Right atrium auricular region (tissue), 2 donors: ENCODE measurements at regions not wholly inside any gene's neighbourhood (a gene's known extent, or its start where the extent isn't known, plus 50 kb on each side); places are given as distances from the start of the nearest gene placed in this dataset.

ENCODE experiments used
- DNase-seq: peaks from one replicate; pipeline ENCODE4 v3.0.0-alpha.2; 2019; ENCODE audit warnings: low spot score
- H3K27ac ChIP-seq, 2 donors: fragments of 200-600 bp; sonication (generic); 1 replicate in 1 of 2; 2 replicates in 1 of 2; pipeline ENCODE4 v1.5.1; 2016 to 2019
- H3K27me3 ChIP-seq, 2 donors: fragments of 200-600 bp; sonication (generic); one replicate each; pipeline versions ENCODE4 v1.5.1 to v1.6.0; 2017 to 2019
- H3K36me3 ChIP-seq: fragments of 200-600 bp; sonication (generic); one replicate; pipeline ENCODE4 v1.5.1; 2016
- H3K4me1 ChIP-seq, 2 donors: fragments of 200-600 bp; sonication (generic); one replicate each; pipeline versions ENCODE4 v1.5.1 to v1.6.0; 2017 to 2019
- H3K4me3 ChIP-seq, 2 donors: fragments of 200-600 bp; sonication (generic); 1 replicate in 1 of 2; 2 replicates in 1 of 2; pipeline ENCODE4 v1.5.1; 2017 to 2019; ENCODE audit warnings: mild to moderate bottlenecking in 1 of 2, moderate library complexity in 1 of 2
- H3K9me3 ChIP-seq, 2 donors: fragments of 200-600 bp; sonication (generic); one replicate each; pipeline ENCODE4 v1.5.1; 2019
- TF ChIP-seq, protein P1 (sequence below), 2 donors: fragments of 200-600 bp; sonication (generic); IDR thresholded peaks; one replicate each; pipeline ENCODE4 v1.5.1; 2019; ENCODE audit warnings: antibody characterized with exemption in 2 of 2

DNA sequence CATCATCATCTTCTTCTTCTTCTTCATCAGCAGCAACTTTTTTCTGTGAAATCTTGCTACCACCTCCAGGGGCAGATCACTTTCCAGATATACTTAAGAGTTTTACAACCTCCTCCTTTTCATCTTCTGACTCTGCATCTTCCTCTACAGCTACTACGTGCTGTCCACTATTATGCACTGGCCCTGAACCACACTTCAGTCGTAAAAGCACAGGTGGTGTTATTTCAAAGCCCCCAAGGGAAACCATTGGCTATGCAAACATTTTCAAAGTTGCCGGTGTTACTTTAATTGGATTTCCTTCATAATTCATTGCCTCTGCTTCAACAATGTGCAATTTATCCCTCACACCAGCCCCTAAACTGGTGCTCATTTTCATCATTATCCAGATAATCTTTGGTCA lies 75.0 kb downstream of the POLR1D start:
- TF ChIP-seq, protein P1, sequence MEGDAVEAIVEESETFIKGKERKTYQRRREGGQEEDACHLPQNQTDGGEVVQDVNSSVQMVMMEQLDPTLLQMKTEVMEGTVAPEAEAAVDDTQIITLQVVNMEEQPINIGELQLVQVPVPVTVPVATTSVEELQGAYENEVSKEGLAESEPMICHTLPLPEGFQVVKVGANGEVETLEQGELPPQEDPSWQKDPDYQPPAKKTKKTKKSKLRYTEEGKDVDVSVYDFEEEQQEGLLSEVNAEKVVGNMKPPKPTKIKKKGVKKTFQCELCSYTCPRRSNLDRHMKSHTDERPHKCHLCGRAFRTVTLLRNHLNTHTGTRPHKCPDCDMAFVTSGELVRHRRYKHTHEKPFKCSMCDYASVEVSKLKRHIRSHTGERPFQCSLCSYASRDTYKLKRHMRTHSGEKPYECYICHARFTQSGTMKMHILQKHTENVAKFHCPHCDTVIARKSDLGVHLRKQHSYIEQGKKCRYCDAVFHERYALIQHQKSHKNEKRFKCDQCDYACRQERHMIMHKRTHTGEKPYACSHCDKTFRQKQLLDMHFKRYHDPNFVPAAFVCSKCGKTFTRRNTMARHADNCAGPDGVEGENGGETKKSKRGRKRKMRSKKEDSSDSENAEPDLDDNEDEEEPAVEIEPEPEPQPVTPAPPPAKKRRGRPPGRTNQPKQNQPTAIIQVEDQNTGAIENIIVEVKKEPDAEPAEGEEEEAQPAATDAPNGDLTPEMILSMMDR (IDR thresholded peaks at IDR 0.05) = no peak
- H3K4me1 ChIP-seq = no peaks in the 10 kb centered on the region
- DNase-seq = no peak
- no peak overlapping the region for H3K4me3 ChIP-seq
- H3K27ac ChIP-seq = no peak overlapping the region
- H3K27me3 ChIP-seq = no peaks in the 10 kb centered on the region
- no peaks in the 10 kb centered on the region for H3K36me3 ChIP-seq
- peaks cover 0 to 6% of the 10 kb centered on the region in 2 donors for H3K9me3 ChIP-seq

DNA sequence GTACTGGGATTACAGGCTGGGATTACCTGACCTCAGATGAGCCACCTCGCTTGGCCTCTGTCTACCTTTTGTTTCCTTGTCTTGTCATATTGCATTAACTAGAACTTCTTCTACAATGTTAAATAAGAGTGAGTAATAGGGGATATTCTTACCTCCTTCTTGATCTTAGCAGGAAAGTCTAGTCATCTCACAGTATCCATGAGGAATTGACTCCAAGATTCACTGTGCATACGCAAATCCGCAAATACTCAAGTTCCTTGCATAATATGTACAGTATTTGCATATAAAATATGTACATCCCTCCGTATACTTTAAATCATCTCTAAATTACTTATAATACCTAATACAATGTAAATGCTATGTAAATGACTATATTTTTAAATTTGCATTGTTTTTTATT lies 78.3 kb downstream of the POLR1D start:
- no peak overlapping the region for H3K27ac ChIP-seq
- peaks cover 0 to 16% of the 10 kb centered on the region in 2 donors for H3K9me3 ChIP-seq
- H3K27me3 ChIP-seq = no peaks in the 10 kb centered on the region
- H3K4me1 ChIP-seq = no peaks in the 10 kb centered on the region
- TF ChIP-seq, protein P1 (IDR thresholded peaks at IDR 0.05) = no peak
- no peaks in the 10 kb centered on the region for H3K36me3 ChIP-seq
- H3K4me3 ChIP-seq = no peak overlapping the region
- DNase-seq = no peak

DNA sequence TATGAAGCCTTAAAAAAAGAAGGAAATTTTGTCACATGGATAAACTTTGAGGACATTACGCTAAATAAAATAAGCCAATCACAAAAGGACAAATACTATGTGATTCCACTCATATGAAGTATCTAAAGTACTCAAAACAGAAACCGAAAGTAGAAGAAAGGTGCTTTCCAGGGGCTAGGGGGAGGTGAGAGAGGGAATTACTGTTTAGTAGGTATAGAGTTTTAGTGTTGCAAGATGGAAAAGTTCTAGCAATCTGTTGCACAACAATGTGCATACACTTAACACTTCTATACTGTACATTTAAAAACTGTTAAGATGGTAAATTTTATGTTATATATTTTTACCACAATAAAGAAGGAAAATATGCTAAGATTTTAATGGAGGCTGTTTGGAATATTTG lies 83.0 kb downstream of the POLR1D start:
- Histone ChIP-seq H3K4me3 (no peak overlapping the region), H3K27me3 (no peaks in the 10 kb centered on the region), H3K4me1 (no peaks in the 10 kb centered on the region), H3K27ac (no peak overlapping the region), H3K36me3 (no peaks in the 10 kb centered on the region), H3K9me3 (peaks cover 0 to 25% of the 10 kb centered on the region in 2 donors)
- no peak for DNase-seq
- TF ChIP-seq, protein P1 (IDR thresholded peaks at IDR 0.05) = no peak

DNA sequence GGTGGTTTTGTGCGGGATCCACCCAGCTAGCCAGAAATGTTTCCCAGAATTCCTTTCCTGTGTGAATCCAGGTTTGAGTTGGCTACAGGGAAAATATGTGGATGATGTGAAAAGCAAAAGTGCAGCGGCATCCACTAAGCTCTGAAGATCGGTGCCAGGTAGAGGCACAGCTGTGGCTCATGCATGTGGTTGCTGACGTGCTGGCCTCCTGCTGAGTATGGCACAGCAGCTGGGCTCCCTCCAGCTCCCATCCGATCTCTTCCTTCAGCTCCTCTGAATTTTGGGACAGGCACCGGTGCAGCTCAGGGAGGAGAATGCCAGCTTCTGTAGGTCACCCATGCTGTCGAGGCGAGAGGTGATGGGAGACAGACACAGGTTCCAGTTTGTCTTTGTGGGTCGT lies 84.0 kb upstream of the GSX1 start:
- no peak for DNase-seq
- no peaks in the 10 kb centered on the region for H3K4me1 ChIP-seq
- no peak overlapping the region for H3K4me3 ChIP-seq
- H3K9me3 ChIP-seq = peaks cover 0 to 16% of the 10 kb centered on the region in 2 donors
- H3K36me3 ChIP-seq = no peaks in the 10 kb centered on the region
- H3K27me3 ChIP-seq = no peaks in the 10 kb centered on the region
- H3K27ac ChIP-seq = no peak overlapping the region
- TF ChIP-seq, protein P1 (IDR thresholded peaks at IDR 0.05) = no peak

DNA sequence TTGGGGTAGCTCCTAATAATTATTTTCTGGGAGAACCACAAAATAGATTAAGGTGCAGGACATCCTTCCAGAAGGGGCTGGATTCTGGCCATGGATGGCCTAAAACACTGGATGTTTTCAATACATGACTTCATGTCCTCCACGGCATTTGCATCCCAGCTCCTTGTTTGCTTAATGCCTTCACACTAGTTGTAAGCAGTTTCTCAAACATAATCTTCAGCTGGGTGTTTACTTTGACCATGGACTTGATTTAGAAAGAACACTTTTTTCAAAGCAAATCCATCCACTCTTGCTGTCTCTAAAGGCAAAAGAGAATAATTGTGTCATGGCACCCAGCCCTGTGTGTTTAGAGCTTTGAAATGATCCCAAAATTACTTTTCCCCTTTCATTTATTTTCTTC lies 82.5 kb upstream of the GSX1 start:
- no peak overlapping the region for H3K27ac ChIP-seq
- H3K27me3 ChIP-seq = no peaks in the 10 kb centered on the region
- H3K4me1 ChIP-seq = no peaks in the 10 kb centered on the region
- no peak overlapping the region for H3K4me3 ChIP-seq
- no peak for DNase-seq
- TF ChIP-seq, protein P1 (IDR thresholded peaks at IDR 0.05) = no peak
- H3K9me3 ChIP-seq = peaks cover 0 to 9% of the 10 kb centered on the region in 2 donors
- no peaks in the 10 kb centered on the region for H3K36me3 ChIP-seq

DNA sequence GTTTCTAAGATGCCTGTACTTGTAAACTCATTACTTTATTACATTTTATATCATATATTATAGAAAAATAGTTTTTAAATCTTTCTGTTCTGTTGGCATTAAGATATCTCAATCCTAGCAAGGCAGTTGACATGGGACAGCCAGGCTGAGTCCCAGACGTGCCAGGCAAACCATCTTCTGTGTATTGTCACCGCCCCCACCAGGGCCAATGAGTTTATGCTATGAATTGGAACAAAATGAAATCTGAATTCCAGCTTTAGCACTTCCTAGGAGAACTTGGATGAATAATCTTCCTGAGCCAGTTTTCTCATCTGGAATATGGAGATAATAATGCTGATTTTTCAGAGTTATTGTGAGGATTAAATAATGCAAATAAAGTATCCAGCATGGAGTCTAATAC lies 79.9 kb upstream of the GSX1 start:
- TF ChIP-seq, protein P1 (IDR thresholded peaks at IDR 0.05) = peak in 1 of 2 donors; percentile 56
- Histone ChIP-seq H3K4me1 (no peaks in the 10 kb centered on the region), H3K4me3 (no peak overlapping the region), H3K27ac (no peak overlapping the region), H3K9me3 (no peaks in the 10 kb centered on the region), H3K36me3 (no peaks in the 10 kb centered on the region), H3K27me3 (no peaks in the 10 kb centered on the region)
- DNase-seq = no peak
